Testis (tissue), 2 donors: ENCODE measurements at regions not wholly inside any gene's neighbourhood (a gene's known extent, or its start where the extent isn't known, plus 50 kb on each side); places are given as distances from the start of the nearest gene placed in this dataset.

ENCODE experiments used
- POLR2A ChIP-seq: fragments of 450-650 bp; IDR thresholded peaks from one replicate; pipeline ENCODE4 v1.6.1; 2017; ENCODE audit warnings: antibody characterized with exemption, mild to moderate bottlenecking, moderate library complexity
- TF ChIP-seq, protein P1 (sequence below), 3 experiments: fragments of 450-650 bp in 2 of 3; fragments of 200-600 bp in 1 of 3; sonication (generic) in 1 of 3; IDR thresholded peaks; one replicate each; pipeline ENCODE4 v1.5.1; 2016 to 2019; ENCODE audit warnings: antibody characterized with exemption in 3 of 3, mild to moderate bottlenecking in 2 of 3, moderate library complexity in 1 of 3

DNA sequence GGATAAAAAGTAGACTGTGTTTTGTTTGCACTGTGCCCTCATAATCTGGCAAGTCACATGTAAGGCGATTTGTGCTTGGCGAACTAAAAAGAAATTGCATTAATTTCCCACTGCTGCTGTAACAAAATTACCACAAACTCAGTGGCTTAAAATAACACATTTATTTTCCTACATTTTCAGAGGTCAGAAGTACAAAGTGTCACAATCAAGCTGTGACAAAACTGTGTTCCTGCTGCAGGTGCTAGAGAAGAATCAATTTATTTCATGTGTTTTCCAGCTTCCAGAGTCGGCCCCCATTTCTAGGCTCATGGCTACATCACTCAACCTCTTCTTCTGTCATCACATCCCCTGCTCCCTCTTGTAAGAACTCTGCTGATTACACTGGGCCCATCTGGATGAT lies 158.6 kb upstream of the UFM1 start:
- TF ChIP-seq, protein P1, sequence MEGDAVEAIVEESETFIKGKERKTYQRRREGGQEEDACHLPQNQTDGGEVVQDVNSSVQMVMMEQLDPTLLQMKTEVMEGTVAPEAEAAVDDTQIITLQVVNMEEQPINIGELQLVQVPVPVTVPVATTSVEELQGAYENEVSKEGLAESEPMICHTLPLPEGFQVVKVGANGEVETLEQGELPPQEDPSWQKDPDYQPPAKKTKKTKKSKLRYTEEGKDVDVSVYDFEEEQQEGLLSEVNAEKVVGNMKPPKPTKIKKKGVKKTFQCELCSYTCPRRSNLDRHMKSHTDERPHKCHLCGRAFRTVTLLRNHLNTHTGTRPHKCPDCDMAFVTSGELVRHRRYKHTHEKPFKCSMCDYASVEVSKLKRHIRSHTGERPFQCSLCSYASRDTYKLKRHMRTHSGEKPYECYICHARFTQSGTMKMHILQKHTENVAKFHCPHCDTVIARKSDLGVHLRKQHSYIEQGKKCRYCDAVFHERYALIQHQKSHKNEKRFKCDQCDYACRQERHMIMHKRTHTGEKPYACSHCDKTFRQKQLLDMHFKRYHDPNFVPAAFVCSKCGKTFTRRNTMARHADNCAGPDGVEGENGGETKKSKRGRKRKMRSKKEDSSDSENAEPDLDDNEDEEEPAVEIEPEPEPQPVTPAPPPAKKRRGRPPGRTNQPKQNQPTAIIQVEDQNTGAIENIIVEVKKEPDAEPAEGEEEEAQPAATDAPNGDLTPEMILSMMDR (IDR thresholded peaks at IDR 0.05) = no peak
- no peak for TF ChIP-seq POLR2A
